Calu3 (cell line): ENCODE measurements at regions not wholly inside any gene's neighbourhood (a gene's known extent, or its start where the extent isn't known, plus 50 kb on each side); places are given as distances from the start of the nearest gene placed in this dataset.

Experiments used
- BruUV-seq: library from RNA; stranded (reverse); fragments of 400-500 nt; replicated peaks from 2 replicates; lab custom pipeline; 2021; lab: Mats Ljungman, UMichigan
- CTCF ChIA-PET: fragments of 300-600 bp; sonication (Branson Sonifier 250); formaldehyde crosslinking; loops from one replicate; lab custom pipeline; 2022; ENCODE audit warnings: antibody characterized with exemption; lab: Charles Lee
- DNase-seq: peaks from one replicate; pipeline ENCODE4 v3.0.0; 2022
- H3K27ac Mint-ChIP-seq: one replicate; pipeline ENCODE4 v1.8.0; 2022; ENCODE audit warnings: mixed read lengths; ENCODE audit not compliant: unreplicated experiment
- H3K27me3 Mint-ChIP-seq: one replicate; pipeline ENCODE4 v1.8.0; 2022; ENCODE audit warnings: mixed read lengths; ENCODE audit not compliant: unreplicated experiment
- H3K36me3 Mint-ChIP-seq: one replicate; pipeline ENCODE4 v1.8.0; 2022; ENCODE audit warnings: mild to moderate bottlenecking, moderate library complexity, mixed read lengths; ENCODE audit not compliant: insufficient read depth, unreplicated experiment
- H3K4me1 Mint-ChIP-seq: one replicate; pipeline ENCODE4 v1.8.0; 2022; ENCODE audit warnings: mild to moderate bottlenecking, low read depth, mixed read lengths; ENCODE audit not compliant: unreplicated experiment
- H3K4me3 Mint-ChIP-seq: one replicate; pipeline ENCODE4 v1.8.0; 2022; ENCODE audit warnings: mild to moderate bottlenecking, low read depth, moderate library complexity, mixed read lengths; ENCODE audit not compliant: unreplicated experiment
- H3K9me3 Mint-ChIP-seq: one replicate; pipeline ENCODE4 v1.8.0; 2022; ENCODE audit warnings: low read depth, mixed read lengths; ENCODE audit not compliant: unreplicated experiment
- intact Hi-C: fragments of 100-400 bp; cut with micrococcal nuclease; formaldehyde crosslinking; loops from one replicate; pipeline ENCODE4 v1.10.0; 2022; ENCODE audit not compliant: unreplicated experiment
- TF ChIP-seq, protein P1 (sequence below): fragments of 200-600 bp; IDR thresholded peaks from one replicate; pipeline ENCODE4 v1.8.0; 2022; ENCODE audit warnings: antibody characterized with exemption; ENCODE audit not compliant: unreplicated experiment

DNA sequence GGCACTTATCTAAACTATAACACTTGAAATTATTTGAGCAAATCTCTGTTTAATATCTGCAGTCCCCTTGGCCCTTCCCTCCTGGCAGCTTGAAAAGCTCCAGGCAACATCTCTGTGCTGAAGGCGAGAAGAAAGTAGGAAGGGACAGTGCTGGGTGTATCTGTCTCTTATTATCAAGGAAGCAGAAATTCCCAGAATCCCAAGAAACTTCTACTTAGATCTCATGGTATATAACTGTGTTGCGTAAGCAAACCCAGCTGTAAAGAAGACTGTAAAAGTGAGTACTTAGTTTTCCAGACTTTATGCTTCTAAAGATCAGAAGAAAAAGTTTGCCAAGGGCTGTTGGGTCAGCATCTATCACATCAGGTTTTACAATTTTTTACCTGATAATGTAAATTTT lies 1869.8 kb downstream of the MAT2B start:
- no peak for DNase-seq

DNA sequence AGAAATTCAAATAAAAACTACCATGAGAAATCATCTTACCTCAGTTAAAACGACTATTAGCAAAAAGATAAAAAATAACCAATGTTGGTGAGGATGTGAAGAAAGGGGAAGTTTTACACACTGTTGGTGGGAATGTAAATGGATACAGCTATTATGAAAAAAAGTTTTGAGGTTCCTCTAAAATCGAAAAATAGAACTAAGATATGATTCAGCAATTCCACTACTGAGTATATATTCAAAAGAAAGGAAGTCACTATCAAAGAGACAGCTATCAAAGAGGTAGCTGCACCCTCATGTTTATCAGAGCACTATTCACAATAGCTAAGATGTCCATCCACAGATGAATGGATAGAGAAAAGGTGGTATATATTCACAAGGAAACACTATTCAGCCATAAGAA lies 1888.4 kb downstream of the MAT2B start:
- Mint-ChIP-seq H3K4me1 (no peaks in the 10 kb centered on the region), H3K36me3 (no peaks in the 10 kb centered on the region), H3K9me3 (peaks cover 13% of the 10 kb centered on the region), H3K27ac (no peak overlapping the region), H3K27me3 (no peaks in the 10 kb centered on the region), H3K4me3 (no peak overlapping the region)
- intact Hi-C loops = no loop called here
- CTCF ChIA-PET = no interaction called here
- BruUV-seq = no TSS peak
- no peak for DNase-seq
- TF ChIP-seq, protein P1, sequence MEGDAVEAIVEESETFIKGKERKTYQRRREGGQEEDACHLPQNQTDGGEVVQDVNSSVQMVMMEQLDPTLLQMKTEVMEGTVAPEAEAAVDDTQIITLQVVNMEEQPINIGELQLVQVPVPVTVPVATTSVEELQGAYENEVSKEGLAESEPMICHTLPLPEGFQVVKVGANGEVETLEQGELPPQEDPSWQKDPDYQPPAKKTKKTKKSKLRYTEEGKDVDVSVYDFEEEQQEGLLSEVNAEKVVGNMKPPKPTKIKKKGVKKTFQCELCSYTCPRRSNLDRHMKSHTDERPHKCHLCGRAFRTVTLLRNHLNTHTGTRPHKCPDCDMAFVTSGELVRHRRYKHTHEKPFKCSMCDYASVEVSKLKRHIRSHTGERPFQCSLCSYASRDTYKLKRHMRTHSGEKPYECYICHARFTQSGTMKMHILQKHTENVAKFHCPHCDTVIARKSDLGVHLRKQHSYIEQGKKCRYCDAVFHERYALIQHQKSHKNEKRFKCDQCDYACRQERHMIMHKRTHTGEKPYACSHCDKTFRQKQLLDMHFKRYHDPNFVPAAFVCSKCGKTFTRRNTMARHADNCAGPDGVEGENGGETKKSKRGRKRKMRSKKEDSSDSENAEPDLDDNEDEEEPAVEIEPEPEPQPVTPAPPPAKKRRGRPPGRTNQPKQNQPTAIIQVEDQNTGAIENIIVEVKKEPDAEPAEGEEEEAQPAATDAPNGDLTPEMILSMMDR = no peak

More for the DNA sequence above, 1869.8 kb downstream of the MAT2B start:
- intact Hi-C loops = no loop called here
- Mint-ChIP-seq H3K4me3 (no peak overlapping the region), H3K27me3 (no peaks in the 10 kb centered on the region), H3K4me1 (no peaks in the 10 kb centered on the region), H3K36me3 (no peaks in the 10 kb centered on the region), H3K9me3 (no peaks in the 10 kb centered on the region), H3K27ac (no peak overlapping the region)
- no TSS peak for BruUV-seq
- TF ChIP-seq, protein P1 = no peak
- CTCF ChIA-PET = no interaction called here

DNA sequence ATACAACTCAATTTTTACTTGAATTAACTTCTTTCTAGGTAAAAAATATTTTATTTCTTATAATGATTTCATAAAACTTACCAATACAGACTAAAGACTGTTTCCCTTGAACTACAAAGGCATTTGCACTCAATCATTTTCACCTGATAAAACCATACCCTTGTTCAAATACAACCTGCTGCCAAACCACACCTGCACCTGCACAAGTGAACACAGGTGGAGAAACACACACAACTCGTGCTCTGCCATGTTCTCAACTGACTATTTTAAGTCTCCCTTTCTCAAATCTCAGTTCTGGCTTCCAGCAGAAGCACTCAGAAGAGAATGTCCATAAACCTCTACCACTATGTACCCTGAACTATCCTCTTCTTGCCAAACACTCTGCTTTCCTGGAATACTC lies 1892.1 kb downstream of the MAT2B start:
- Mint-ChIP-seq H3K27ac (no peak overlapping the region), H3K4me3 (no peak overlapping the region), H3K27me3 (no peaks in the 10 kb centered on the region), H3K4me1 (no peaks in the 10 kb centered on the region), H3K36me3 (no peaks in the 10 kb centered on the region), H3K9me3 (peaks cover 7% of the 10 kb centered on the region)
- no TSS peak for BruUV-seq
- TF ChIP-seq, protein P1 = no peak
- DNase-seq = no peak
- CTCF ChIA-PET = no interaction called here
- intact Hi-C loops = no loop called here

DNA sequence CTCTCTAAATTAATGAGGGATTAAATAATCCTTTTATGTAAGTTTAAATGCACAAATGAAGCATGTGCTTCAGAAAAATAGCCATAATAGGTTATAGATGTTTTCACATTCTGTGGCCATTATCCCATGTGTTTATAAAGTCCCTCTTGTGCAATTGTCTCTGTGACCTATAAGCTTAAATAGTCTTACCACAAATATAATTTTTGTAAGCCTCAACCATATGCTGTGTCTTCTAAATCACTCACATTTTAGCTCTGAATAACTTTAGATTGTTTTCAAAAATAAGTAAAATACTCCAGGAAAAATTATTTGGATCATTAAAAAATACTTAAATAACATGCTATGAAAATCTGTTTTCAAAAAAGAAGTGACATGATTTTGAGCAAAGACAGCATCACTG lies 1894.7 kb downstream of the MAT2B start:
- no peaks in the 10 kb centered on the region for H3K27me3 Mint-ChIP-seq
- H3K36me3 Mint-ChIP-seq = no peaks in the 10 kb centered on the region
- CTCF ChIA-PET = no interaction called here
- intact Hi-C loops = no loop called here
- peaks cover 9% of the 10 kb centered on the region for H3K9me3 Mint-ChIP-seq
- BruUV-seq = no TSS peak
- no peak overlapping the region for H3K4me3 Mint-ChIP-seq
- no peaks in the 10 kb centered on the region for H3K4me1 Mint-ChIP-seq
- TF ChIP-seq, protein P1 = no peak
- no peak for DNase-seq
- no peak overlapping the region for H3K27ac Mint-ChIP-seq

DNA sequence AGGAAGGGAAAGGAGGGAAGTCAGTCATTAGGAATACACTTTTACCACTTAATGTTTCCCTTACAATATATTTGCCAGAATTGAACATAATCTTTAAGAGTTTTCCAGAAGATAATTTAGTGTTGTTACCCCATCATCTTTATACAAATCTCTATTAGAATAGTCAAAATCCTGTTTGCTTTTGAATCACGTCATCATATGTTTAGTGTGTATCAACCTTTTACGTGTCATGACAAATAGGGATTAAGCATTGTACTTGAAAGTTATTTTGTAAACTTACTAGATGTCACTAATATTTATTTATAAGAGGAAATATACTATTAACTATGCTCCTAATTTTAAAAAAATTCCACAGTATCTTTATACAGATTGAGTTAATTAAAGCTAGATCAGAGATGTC lies 1899.5 kb downstream of the MAT2B start:
- BruUV-seq = no TSS peak
- no peak overlapping the region for H3K4me3 Mint-ChIP-seq
- no peaks in the 10 kb centered on the region for H3K27me3 Mint-ChIP-seq
- no peaks in the 10 kb centered on the region for H3K36me3 Mint-ChIP-seq
- CTCF ChIA-PET = no interaction called here
- intact Hi-C loops = no loop called here
- TF ChIP-seq, protein P1 = no peak
- H3K27ac Mint-ChIP-seq = no peak overlapping the region
- H3K4me1 Mint-ChIP-seq = no peaks in the 10 kb centered on the region
- peaks cover 13% of the 10 kb centered on the region for H3K9me3 Mint-ChIP-seq
- no peak for DNase-seq
